HG02642 (cell line): ENCODE measurements at regions not wholly inside any gene's neighbourhood (a gene's known extent, or its start where the extent isn't known, plus 50 kb on each side); places are given as distances from the start of the nearest gene placed in this dataset.

ENCODE experiments used
- ATAC-seq: cut with Tn5 transposase; IDR thresholded peaks from one replicate; pipeline ENCODE4 v1.9.1; 2021; ENCODE audit warnings: mild to moderate bottlenecking; ENCODE audit not compliant: unreplicated experiment, poor library complexity

GRCh38 chr2:213202011-213202410, 50.6 kb upstream of the IKZF2 start:
- ATAC-seq = no peak

- no peak for ATAC-seq
These were observed 54.5 kb upstream of the IKZF2 start for GRCh38 chr2:213205944-213206343.

- no peak for ATAC-seq
These were observed 61.8 kb upstream of the IKZF2 start for GRCh38 chr2:213213186-213213585.

GRCh38 chr2:213214209-213214608, 62.8 kb upstream of the IKZF2 start:
- ATAC-seq = no peak

- no peak for ATAC-seq
These were observed 65.0 kb upstream of the IKZF2 start for GRCh38 chr2:213216461-213216860.

GRCh38 chr2:213219816-213220215, 64.4 kb upstream of the SPAG16 start:
- no peak for ATAC-seq

- ATAC-seq = no peak
These were observed 63.2 kb upstream of the SPAG16 start for GRCh38 chr2:213220967-213221603.

GRCh38 chr2:213221957-213222356, 62.3 kb upstream of the SPAG16 start:
- no peak for ATAC-seq

- ATAC-seq = no peak
These were observed 59.9 kb upstream of the SPAG16 start for GRCh38 chr2:213224366-213224765.

- ATAC-seq = no peak
These were observed 58.4 kb upstream of the SPAG16 start for GRCh38 chr2:213225866-213226265.

GRCh38 chr2:213227458-213227857, 56.8 kb upstream of the SPAG16 start:
- ATAC-seq = peak; percentile 93

GRCh38 chr2:213228638-213229037, 55.6 kb upstream of the SPAG16 start:
- ATAC-seq = no peak

- peak; percentile 24 for ATAC-seq
These were observed 54.5 kb upstream of the SPAG16 start for GRCh38 chr2:213229814-213230213.

GRCh38 chr2:213231966-213232365, 52.3 kb upstream of the SPAG16 start:
- ATAC-seq = no peak

GRCh38 chr2:213232649-213233437, 51.4 kb upstream of the SPAG16 start:
- peak; percentile 93 for ATAC-seq

GRCh38 chr2:213233438-213234330, 50.6 kb upstream of the SPAG16 start:
- no peak for ATAC-seq
